GM21423 (cell line): ENCODE measurements at regions not wholly inside any gene's neighbourhood (a gene's known extent, or its start where the extent isn't known, plus 50 kb on each side); places are given as distances from the start of the nearest gene placed in this dataset.

Experiments
- ATAC-seq: cut with Tn5 transposase; IDR thresholded peaks from one replicate; pipeline ENCODE4 v1.9.1; 2021; ENCODE audit warnings: mild to moderate bottlenecking, moderate library complexity; ENCODE audit not compliant: unreplicated experiment

- no peak for ATAC-seq
Measured at GRCh38 chr10:129107525-129107924, 359.5 kb upstream of the MGMT start.

DNA sequence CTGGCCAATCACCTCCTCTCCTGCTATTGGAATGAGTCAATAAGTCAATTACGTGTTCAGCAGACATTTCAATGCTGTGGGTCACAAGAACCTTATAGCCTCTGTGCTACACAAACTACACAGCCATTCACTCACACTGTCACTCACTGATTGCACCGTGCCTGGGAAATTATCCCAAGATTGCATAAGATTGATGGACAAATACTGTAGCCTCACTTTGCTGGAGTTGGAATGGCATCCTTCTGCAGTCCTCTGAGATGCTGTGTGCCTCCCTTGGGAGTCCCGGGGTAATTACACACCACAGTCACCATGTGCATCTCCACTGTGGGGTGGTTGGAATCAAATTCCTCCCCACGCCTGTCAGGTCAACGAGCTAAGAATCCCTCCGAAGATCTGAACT is 358.7 kb upstream of the MGMT start:
- ATAC-seq, result no peak

GRCh38 chr10:129108994-129109393 is 358.0 kb upstream of the MGMT start:
- no peak for ATAC-seq

DNA sequence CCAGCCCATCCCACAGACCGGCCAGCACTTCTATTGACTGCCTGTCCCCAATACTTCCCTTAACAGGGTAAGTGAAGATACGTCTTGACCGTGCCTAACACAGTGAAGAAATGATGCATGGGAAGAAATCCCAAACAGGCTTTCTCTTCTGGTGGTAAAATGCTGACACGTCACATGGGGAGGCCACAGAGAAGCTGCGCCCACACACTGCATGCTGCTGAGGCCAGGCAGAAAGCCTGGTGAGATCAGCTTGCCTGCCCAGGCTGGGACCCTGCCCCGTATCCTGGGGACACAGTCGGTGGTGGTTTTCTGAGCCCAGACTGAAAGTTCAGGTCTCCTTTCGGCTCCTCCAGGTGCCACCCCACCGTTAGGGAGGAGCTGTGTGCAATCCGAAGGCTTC is 356.3 kb upstream of the MGMT start:
- ATAC-seq, result no peak

- no peak for ATAC-seq
Measured at GRCh38 chr10:129111922-129112321, 355.1 kb upstream of the MGMT start.

DNA sequence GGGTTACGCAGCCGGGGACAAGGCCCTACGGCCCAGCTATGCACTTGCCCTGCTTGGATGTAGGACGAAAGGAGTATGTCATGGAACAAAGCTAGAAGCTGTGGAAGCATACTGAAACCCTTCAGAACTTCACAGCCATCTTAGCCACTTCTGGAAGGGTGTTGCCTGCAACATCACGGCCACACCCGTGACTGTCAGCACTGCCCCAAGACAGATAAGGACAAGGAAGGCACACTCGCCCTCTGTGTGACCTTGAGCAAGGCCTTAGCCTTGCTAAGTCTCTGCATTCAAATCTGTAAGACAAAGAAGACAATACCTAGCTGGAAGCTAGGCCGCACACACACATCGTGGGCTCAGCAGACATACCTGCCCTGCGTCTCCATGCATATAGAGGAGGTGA is 352.5 kb upstream of the MGMT start:
- no peak for ATAC-seq

DNA sequence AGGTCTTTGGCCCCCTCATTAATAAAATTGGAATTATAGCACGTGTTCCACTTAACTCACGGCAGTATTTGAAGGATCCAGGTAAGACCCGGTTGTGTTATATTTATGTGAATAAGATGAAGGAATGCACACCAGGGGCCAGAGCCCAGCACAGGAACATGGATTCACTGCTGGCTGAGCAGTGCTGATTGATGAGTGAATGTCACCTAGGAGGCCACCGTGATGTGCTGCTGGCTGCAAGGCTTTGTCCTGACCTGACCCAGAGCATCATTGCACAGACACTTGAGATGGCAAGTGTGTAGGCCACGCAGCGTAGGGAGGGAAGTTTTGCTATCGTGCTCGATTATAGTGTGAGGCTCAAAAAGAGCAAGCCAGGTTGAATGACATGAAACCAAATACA is 350.7 kb upstream of the MGMT start:
- ATAC-seq, result no peak

DNA sequence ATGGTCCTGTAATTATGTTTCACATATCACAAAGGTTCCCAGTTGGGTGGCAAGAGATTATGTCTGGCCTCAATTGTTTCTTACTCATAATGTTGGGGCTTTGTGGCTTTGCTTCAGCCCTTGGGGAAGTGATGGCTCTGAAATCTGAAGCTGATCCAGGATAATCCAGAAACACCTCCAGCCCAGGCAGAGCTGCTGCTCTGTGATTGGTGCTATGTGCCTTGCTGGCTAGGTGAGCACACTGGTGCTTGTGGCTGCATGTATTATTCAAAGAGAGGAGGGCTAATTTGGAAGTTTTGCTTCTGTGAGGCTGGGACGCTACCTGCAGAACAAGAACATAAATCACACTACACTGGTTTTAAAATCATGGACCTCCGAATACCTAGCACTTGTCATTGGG is 346.6 kb upstream of the MGMT start:
- ATAC-seq, result no peak

- ATAC-seq, result no peak
Measured at GRCh38 chr10:129122846-129123245, 344.2 kb upstream of the MGMT start.

GRCh38 chr10:129123428-129123827 is 343.6 kb upstream of the MGMT start:
- no peak for ATAC-seq

- ATAC-seq, result no peak
Measured at GRCh38 chr10:129126982-129127381, 340.1 kb upstream of the MGMT start.

- ATAC-seq, result no peak
Measured at GRCh38 chr10:129131457-129132132, 335.4 kb upstream of the MGMT start.

DNA sequence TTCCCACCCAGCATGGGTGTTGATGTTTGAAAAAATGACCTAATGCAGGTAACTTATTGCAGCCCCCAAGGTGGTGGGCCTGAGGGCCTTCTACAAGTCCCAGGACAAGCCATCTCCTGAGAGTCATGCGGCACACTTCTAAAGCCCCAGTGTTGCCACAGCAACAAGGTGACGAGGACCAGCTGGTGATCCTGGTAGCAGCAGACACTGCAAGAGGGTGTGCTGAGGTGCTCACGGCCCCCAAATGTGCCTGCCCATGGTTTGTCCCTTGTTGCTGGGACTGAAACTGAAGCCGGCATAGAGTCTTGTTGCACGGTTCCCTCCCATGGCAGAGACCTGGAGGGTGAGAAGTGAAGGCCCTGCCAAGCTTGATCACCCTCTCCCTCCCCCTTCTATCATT is 333.2 kb upstream of the MGMT start:
- ATAC-seq, result no peak

DNA sequence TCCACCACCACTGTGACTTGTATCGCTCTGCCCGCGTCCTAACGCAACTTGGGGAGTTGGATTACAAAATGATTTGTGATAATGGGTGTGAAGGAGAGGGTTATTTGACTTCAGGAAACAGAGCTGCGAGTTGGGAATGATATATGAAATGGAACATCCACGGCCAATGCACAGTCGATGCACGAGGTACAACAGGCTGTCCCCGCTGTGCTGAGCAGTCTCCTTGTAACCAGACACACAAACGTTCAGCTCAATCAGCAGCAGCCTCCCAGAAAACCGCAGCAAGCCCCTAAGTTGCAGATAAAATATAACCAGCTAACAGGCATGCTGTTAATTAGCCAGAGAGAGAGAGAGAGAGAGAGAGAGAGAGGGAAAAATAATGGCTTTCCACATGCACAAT is 332.7 kb upstream of the MGMT start:
- no peak for ATAC-seq

- ATAC-seq, result no peak
Measured at GRCh38 chr10:129135624-129136023, 331.4 kb upstream of the MGMT start.

GRCh38 chr10:129136074-129136473 is 331.0 kb upstream of the MGMT start:
- ATAC-seq, result no peak

DNA sequence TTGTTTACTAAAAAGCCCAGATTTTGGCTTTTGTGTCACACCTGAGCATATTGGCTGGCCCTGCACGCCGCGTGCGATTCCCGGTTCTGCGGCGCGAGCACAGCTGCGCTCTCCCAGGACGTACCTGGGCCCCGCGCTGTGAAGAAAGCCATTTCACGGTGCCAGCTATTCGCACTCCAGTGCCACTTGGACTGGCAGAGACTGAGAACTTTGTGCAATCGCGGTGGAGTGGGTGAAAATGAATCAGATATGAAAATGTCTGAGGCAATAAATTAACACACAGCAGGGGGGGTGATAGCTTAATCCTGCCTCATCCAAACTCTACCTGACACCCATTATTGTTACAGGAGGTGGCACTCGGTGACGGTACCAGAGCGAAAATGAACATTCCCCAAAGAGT is 330.1 kb upstream of the MGMT start:
- ATAC-seq, result no peak

GRCh38 chr10:129140921-129141885 is 325.8 kb upstream of the MGMT start:
- ATAC-seq, result no peak

GRCh38 chr10:129151281-129151680 is 315.8 kb upstream of the MGMT start:
- ATAC-seq, result no peak

DNA sequence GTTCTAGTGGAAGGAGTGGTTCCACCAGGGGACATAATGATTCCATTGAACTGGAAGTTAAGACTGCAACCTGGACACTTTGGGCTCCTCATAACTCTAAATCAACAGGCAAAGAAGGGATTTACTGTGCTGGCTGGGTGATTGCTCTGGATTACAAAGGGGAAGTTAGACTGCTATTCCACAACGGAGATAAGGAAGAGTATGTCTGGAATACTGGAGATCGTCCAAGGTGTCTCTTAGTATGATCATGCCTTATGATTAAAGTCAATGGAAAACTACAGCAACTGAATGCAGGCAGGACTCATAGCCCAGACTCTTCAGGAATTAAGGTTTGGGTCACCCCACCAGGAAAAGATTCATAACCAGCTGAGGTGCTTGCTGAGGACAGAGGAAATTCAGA is 310.6 kb upstream of the MGMT start:
- no peak for ATAC-seq

- no peak for ATAC-seq
Measured at GRCh38 chr10:129157185-129157584, 309.9 kb upstream of the MGMT start.

DNA sequence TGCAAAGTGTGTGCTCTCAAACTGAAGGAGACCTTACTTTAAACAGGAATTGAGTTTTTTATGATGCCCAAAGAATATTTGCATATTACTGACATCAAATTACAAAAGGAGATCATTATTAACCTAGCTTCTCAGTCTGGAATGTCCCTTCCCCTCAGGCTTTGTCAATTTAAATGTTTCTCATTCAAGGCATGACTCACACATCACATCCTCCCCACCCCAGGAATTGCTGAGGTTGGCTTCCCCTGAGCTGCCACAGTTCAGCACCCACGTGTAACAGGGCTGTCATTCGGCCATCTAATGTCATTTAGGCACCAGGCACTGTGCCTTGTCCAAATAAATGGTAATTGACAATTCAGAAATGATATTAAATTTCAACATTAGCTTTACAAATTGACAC is 305.9 kb upstream of the MGMT start:
- ATAC-seq, result no peak
